Psoas muscle (tissue), 7 donors: ENCODE measurements at regions not wholly inside any gene's neighbourhood (a gene's known extent, or its start where the extent isn't known, plus 50 kb on each side); places are given as distances from the start of the nearest gene placed in this dataset.

Experiments
- ATAC-seq, 4 donors: fragments of 200-7000 bp; cut with Tn5 transposase; one replicate each; pipeline ENCODE4 v1.9.1; 2020; ENCODE audit warnings: moderate library complexity in 3 of 4, mild to moderate bottlenecking in 2 of 4
- DNase-seq, 2 donors: peaks; one replicate each; pipeline ENCODE4 v3.0.0-alpha.2; 2020
- H3K27ac ChIP-seq: fragments of 200-600 bp; one replicate; pipeline ENCODE4 v1.8.0; 2022
- H3K27me3 ChIP-seq, 3 donors: fragments of 200-600 bp in 1 of 3; one replicate each; pipeline versions ENCODE4 v1.6.1 to v1.8.0; 2013 to 2022; ENCODE audit warnings: low read length in 2 of 3, mild to moderate bottlenecking in 2 of 3, moderate library complexity in 1 of 3; ENCODE audit not compliant: insufficient read depth in 3 of 3
- H3K36me3 ChIP-seq, 2 donors: fragments of 200-600 bp in 1 of 2; one replicate each; pipeline versions ENCODE4 v1.6.1 to v1.8.0; 2013 to 2022; ENCODE audit warnings: low read depth in 1 of 2, mild to moderate bottlenecking in 1 of 2, moderate library complexity in 1 of 2; ENCODE audit not compliant: insufficient read depth in 1 of 2
- H3K4me1 ChIP-seq: fragments of 200-600 bp; one replicate; pipeline ENCODE4 v1.8.0; 2022
- H3K4me3 ChIP-seq: fragments of 200-600 bp; one replicate; pipeline ENCODE4 v1.8.0; 2022; ENCODE audit warnings: mild to moderate bottlenecking
- H3K9me3 ChIP-seq: fragments of 200-600 bp; one replicate; pipeline ENCODE4 v1.8.0; 2022
- WGBS, 3 donors: extraction: QIAGEN DNeasy Blood & Tissue Kit; methylation state at CpG; one replicate each; pipeline versions ENCODE4 v1.1.6 to v1.1.7; 2013; 5-methylcytosine and 5-hydroxymethylcytosine counted together
- intact Hi-C, 2 donors: fragments of 100-400 bp; cut with DNase I; formaldehyde crosslinking; loops; one replicate each; pipeline versions ENCODE4 v1.11.0 to v1.14.2; 2022
- TF ChIP-seq, protein P1 (sequence below): fragments of 200-600 bp; IDR thresholded peaks from one replicate; pipeline ENCODE4 v1.8.0; 2022; ENCODE audit warnings: antibody characterized with exemption
- donor health status: healthy with polysubstance abuse.
- donor health status: DM: no; HTN: no; CAD: no; lungs with moderate emphysema.
- donor health status: Bipolar disorder and iron deficiency.
- donor health status: healthy.
- donor health status: DM: yes; HTN: yes; CAD: no.
- donor health status: DM: no; HTN: no; CAD: no.
- donor health status: DM: yes; HTN: yes; CAD: no.

GRCh38 chr12:67370979-67371378, 101.8 kb downstream of the CAND1 start:
- intact Hi-C loops: no loop called here
- no peaks in the 10 kb centered on the region for H3K36me3 ChIP-seq
- no peak overlapping the region for H3K27ac ChIP-seq
- TF ChIP-seq, protein P1, sequence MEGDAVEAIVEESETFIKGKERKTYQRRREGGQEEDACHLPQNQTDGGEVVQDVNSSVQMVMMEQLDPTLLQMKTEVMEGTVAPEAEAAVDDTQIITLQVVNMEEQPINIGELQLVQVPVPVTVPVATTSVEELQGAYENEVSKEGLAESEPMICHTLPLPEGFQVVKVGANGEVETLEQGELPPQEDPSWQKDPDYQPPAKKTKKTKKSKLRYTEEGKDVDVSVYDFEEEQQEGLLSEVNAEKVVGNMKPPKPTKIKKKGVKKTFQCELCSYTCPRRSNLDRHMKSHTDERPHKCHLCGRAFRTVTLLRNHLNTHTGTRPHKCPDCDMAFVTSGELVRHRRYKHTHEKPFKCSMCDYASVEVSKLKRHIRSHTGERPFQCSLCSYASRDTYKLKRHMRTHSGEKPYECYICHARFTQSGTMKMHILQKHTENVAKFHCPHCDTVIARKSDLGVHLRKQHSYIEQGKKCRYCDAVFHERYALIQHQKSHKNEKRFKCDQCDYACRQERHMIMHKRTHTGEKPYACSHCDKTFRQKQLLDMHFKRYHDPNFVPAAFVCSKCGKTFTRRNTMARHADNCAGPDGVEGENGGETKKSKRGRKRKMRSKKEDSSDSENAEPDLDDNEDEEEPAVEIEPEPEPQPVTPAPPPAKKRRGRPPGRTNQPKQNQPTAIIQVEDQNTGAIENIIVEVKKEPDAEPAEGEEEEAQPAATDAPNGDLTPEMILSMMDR: no peak
- ATAC-seq: no peak
- DNase-seq: no peak
- no peaks in the 10 kb centered on the region for H3K4me1 ChIP-seq
- H3K27me3 ChIP-seq: no peaks in the 10 kb centered on the region
- H3K4me3 ChIP-seq: no peak overlapping the region
- no peaks in the 10 kb centered on the region for H3K9me3 ChIP-seq

GRCh38 chr12:67377021-67377420, 107.9 kb downstream of the CAND1 start:
- Histone ChIP-seq H3K4me1 (no peaks in the 10 kb centered on the region), H3K4me3 (no peak overlapping the region), H3K27me3 (no peaks in the 10 kb centered on the region), H3K27ac (no peak overlapping the region), H3K36me3 (no peaks in the 10 kb centered on the region), H3K9me3 (no peaks in the 10 kb centered on the region)
- intact Hi-C loops: no loop called here
- ATAC-seq: no peak
- TF ChIP-seq, protein P1: no peak
- DNase-seq: no peak
- 94 to 97% (median 94%) methylated on average over 4 of the region's 4 CpGs for WGBS, 3 donors

DNA sequence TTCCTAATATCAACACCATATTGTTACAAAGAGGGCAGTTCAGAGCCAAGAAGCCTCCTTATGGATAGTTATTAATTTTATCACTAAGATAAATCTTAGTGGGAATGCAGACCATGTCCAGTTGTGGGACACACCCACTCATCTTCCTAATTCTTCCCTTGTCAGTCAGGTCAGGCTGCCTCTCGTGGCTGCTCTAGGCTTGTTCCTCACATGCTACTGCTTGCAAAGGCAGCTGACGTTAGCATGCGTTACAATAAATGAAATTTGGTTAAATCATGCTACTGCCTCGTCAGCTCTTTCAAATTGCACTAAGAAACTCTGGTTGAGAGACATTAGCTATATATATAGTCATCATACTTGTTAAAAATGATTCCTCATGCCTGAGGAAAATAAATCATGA, 108.4 kb downstream of the CAND1 start:
- intact Hi-C loops: no loop called here
- TF ChIP-seq, protein P1: no peak
- H3K4me1 ChIP-seq: no peaks in the 10 kb centered on the region
- no peak overlapping the region for H3K27ac ChIP-seq
- no peaks in the 10 kb centered on the region for H3K36me3 ChIP-seq
- DNase-seq: no peak
- no peak overlapping the region for H3K4me3 ChIP-seq
- 96 to 97% (median 97%) methylated on average over 4 of the region's 4 CpGs for WGBS, 3 donors
- no peaks in the 10 kb centered on the region for H3K27me3 ChIP-seq
- no peak for ATAC-seq
- H3K9me3 ChIP-seq: no peaks in the 10 kb centered on the region

GRCh38 chr12:67382241-67382871, 113.2 kb downstream of the CAND1 start:
- no peaks in the 10 kb centered on the region for H3K27me3 ChIP-seq
- no peak overlapping the region for H3K4me3 ChIP-seq
- intact Hi-C loops: no loop called here
- H3K9me3 ChIP-seq: no peaks in the 10 kb centered on the region
- no peaks in the 10 kb centered on the region for H3K36me3 ChIP-seq
- ATAC-seq: no peak
- peaks cover 13% of the 10 kb centered on the region for H3K4me1 ChIP-seq
- TF ChIP-seq, protein P1: no peak
- 61 to 74% (median 62%) methylated on average over 4 of the region's 4 CpGs for WGBS, 3 donors
- no peak for DNase-seq
- no peak overlapping the region for H3K27ac ChIP-seq
